SKM-1 treated with dmso at 0.1 percent for 144 hours (cell line): ENCODE measurements at regions not wholly inside any gene's neighbourhood (a gene's known extent, or its start where the extent isn't known, plus 50 kb on each side); places are given as distances from the start of the nearest gene placed in this dataset.
"Not testable (repeated sequence)": the region's sequence is repeated elsewhere in the genome, so short reads cannot be mapped to it uniquely, and the experiment has no call there.

Experiments
- DNase-seq: peaks from one replicate; lab custom pipeline; 2025; ENCODE audit not compliant: unreplicated experiment; lab: John Stamatoyannopoulos, UW

DNA sequence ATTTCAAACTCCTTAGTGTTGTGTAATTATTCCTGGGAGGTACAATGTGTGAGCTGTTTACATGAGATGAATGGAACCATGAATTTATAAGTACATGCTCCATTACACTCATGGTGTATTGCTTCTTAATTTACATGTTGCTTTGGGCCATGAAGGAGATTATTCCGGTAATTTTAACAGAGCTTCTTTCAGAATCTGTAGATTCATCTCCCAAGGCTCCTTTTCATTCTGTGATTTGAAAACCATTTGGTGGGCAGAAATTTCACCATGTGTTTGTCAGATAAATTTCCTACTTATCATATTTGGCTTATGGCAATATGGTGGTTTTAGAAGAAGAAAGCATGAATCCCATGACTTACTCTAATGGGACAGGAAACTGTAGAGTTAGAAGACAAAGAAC, 421.6 kb upstream of the EYS start:
- DNase-seq, result no peak

- no peak for DNase-seq
These were observed 421.2 kb upstream of the EYS start for GRCh38 chr6:66128243-66128642.

GRCh38 chr6:66127061-66127460, 420.0 kb upstream of the EYS start:
- no peak for DNase-seq

DNA sequence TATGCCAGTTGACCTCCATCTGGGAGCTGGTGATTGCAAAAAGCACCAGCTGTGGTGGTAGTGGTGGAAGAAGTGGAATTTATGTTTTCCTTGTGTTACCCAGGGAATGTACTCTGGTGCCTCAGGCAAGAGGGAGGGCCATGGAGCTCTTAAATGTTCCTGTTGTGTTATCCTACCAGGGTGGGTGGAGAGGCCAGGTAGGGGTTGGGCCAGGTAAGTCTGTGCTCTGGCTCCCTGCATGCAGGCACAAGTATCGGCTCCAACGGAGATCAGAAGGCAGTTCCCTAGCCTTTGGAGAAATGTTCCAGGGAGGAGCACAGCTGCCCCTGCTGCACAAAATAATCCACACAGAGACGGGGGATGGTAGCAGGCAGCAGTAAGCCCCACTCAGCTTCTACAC, 419.3 kb upstream of the EYS start:
- DNase-seq, result no peak

DNA sequence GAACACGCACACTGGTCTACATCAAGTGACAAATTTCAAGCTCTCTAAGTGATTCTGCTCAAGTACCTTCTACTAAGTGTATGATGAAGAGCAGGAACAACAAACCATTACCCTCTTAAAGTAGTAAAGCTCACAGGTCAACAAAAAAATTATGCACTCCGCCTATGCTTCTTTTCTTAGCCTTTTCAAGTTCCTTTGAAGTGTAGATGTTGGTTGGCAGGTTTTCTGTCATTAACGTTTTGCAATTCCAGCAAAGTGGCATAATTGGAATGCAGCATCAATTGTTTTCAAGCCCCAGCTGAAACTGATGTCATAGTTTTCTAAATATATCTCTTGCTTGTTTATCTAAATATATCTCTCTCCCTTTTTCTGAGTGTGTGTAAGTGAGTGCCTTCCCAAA, 396.9 kb upstream of the EYS start:
- no peak for DNase-seq

GRCh38 chr6:66103354-66103753, 396.3 kb upstream of the EYS start:
- DNase-seq, result no peak

GRCh38 chr6:66096679-66097078, 389.7 kb upstream of the EYS start:
- no peak for DNase-seq

DNA sequence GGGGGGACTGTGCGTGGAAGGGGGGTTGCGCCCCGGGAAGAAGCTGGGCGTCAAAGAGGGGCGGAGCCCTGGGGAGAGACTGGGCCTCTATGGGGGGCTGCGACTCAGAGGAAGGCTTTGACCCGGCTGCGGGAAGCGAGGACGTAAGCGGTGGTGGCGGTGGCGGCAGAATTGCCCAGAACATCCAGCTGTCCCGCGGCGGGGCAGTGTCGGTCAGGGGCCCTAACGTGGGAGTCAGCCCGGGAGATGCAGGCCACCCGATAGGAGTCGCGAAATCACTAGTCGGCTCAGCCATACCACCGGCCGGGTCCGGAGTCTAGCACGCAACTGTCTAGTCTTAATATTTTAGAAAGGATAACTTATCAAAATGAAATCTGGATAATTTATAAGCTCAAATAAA, 387.6 kb upstream of the EYS start:
- no peak for DNase-seq

GRCh38 chr6:66092306-66092705, 385.3 kb upstream of the EYS start:
- DNase-seq, result not testable (repeated sequence)

DNA sequence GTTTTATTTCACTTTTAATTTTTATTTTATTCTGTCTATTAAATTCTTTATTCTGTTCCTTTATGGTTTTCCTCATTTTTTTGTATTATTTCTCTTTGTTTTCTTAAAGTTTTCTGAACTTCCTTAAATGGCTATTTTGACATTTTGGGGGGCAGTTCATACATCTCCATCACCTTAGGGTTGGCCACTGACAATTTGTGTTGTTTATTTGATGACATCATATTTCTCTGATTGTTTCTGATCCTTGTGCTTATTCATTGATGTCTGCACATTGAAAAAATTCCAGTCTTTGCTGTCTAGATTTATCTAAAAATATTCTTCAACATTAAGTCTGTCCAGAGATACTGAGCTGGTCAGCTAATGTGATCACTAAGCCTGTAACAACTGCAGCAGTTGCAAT, 379.5 kb upstream of the EYS start:
- DNase-seq, result no peak

GRCh38 chr6:66082914-66083313, 375.9 kb upstream of the EYS start:
- DNase-seq, result no peak

- no peak for DNase-seq
These were observed 361.9 kb upstream of the EYS start for GRCh38 chr6:66068907-66069306.

DNA sequence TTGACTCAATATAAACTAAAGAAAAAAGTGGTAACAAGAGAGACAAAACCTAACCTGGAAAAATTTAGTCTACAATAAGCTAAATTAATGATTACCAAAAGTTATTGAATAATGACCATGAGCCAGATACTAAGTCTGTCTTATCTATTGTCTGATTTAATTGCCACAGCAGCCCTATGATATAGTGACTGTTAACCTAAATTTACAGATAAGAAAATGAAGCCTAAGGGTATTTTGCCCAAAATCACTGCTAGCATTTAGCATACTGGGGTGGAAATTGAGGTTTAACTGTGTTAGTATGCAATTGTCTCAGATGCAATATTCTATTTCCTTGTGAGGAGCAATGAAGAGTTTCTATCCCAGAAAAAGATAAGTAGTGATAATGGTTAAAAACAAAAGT, 361.0 kb upstream of the EYS start:
- DNase-seq, result no peak

- no peak for DNase-seq
These were observed 358.3 kb upstream of the EYS start for GRCh38 chr6:66065313-66065712.

GRCh38 chr6:66057034-66057433, 350.0 kb upstream of the EYS start:
- no peak for DNase-seq

- DNase-seq, result no peak
These were observed 347.9 kb upstream of the EYS start for GRCh38 chr6:66054967-66055366.

- DNase-seq, result no peak
These were observed 344.8 kb upstream of the EYS start for GRCh38 chr6:66051812-66052211.

GRCh38 chr6:66048684-66049474, 341.9 kb upstream of the EYS start:
- no peak for DNase-seq

GRCh38 chr6:66032626-66033025, 325.6 kb upstream of the EYS start:
- DNase-seq, result no peak

GRCh38 chr6:66029391-66029790, 322.4 kb upstream of the EYS start:
- DNase-seq, result no peak

DNA sequence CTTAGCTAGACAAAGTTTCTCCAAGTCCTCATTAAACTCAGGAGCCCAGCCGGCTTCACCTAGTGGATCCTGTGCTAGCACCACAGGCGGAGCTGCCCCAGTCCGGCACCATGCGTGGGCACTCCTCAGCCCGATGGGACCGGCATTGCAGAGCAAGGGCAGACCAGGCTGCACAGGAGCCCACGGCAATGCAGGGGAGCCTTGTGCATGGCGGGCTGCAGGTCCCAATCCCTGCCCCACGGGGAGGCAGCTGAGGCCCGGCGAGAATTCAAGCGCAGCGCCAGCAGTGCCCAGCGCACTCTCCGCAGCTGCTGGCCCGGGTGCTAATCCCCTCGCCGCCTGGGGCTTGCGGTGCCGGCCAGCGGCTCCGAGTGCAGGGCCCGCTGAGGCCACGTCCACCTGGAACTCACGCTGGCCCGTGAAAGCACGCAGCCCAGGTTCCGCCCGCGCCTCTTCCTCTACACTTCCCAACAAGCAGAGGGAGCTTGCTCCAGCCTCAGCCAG, 292.3 kb upstream of the EYS start:
- DNase-seq, result no peak

DNA sequence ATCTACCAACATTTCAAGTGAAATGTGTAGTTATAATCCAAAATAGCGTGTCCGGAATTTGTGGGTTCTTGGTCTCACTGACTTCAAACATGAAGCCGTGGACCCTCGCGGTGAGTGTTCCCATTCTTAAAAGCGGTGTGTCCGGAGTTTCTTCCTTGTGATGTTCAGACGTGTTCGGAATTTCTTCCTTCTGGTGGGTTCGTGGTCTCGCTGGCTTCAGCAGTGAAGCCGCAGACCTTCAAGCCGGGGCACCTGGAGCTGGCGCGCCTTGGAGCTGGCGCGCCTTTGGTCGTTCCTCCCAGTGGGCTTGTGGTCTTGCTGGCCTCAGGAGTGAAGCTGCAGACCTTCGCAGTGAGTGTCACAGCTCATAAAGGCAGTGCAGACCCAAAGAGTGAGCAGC, 291.5 kb upstream of the EYS start:
- DNase-seq, result no peak

DNA sequence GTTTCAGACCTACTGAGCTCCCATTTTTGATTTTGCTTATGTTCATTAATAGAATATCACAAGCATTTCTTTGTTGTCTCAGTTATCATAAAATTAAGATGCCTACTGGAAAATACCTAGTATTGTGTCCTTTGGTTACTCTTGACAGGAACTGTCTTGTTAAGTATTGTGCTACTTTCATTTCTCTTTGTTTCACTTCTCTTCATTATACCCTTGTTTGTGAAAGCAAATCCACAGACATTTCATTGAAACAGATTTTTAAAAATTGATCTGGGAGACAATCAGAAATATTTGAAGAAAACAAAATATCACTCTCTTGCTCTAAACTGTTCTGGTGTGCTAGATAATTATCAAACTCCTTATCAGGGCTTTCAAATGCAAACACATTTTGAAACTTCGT, 290.5 kb upstream of the EYS start:
- no peak for DNase-seq
